ENCODE measurements at regions not wholly inside any gene's neighbourhood (a gene's known extent, or its start where the extent isn't known, plus 50 kb on each side); places are given as distances from the start of the nearest gene placed in this dataset.

DNA sequence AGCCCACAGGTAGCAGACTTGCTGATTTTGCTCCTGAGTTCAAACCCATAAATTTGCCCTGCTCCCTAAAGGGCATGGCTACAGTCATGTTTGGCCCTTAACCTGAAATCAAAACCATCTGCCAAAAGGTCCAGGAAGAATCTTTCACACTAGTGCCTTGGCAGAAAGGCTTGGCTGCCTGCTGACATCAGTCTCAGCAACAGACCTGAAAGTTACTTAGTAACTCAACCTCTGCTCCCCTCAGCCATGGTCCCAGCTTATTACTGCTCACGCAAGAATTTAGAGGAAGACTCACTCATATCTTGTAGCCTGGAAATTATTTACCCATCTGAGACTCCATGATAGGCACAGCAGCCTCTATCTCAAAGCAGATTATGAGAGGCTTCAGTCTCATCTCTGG is 98.0 kb upstream of the KIF2B start:
- TF ChIP-seq, protein P1, sequence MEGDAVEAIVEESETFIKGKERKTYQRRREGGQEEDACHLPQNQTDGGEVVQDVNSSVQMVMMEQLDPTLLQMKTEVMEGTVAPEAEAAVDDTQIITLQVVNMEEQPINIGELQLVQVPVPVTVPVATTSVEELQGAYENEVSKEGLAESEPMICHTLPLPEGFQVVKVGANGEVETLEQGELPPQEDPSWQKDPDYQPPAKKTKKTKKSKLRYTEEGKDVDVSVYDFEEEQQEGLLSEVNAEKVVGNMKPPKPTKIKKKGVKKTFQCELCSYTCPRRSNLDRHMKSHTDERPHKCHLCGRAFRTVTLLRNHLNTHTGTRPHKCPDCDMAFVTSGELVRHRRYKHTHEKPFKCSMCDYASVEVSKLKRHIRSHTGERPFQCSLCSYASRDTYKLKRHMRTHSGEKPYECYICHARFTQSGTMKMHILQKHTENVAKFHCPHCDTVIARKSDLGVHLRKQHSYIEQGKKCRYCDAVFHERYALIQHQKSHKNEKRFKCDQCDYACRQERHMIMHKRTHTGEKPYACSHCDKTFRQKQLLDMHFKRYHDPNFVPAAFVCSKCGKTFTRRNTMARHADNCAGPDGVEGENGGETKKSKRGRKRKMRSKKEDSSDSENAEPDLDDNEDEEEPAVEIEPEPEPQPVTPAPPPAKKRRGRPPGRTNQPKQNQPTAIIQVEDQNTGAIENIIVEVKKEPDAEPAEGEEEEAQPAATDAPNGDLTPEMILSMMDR (IDR thresholded peaks at IDR 0.05): no peak
- TF ChIP-seq POLR2A (IDR thresholded peaks at IDR 0.05) (no peak), EP300 (IDR thresholded peaks at IDR 0.05) (no peak)

Measured in tibial nerve (tissue), 4 donors.